ENCODE measurements at regions not wholly inside any gene's neighbourhood (a gene's known extent, or its start where the extent isn't known, plus 50 kb on each side); places are given as distances from the start of the nearest gene placed in this dataset.
"Not testable (repeated sequence)": the region's sequence is repeated elsewhere in the genome, so short reads cannot be mapped to it uniquely, and the experiment has no call there.

GRCh38 chr10:3331690-3332230 lies 159.2 kb upstream of the PITRM1 start:
- no peak for DNase-seq

- DNase-seq, result no peak
These were observed 158.6 kb upstream of the PITRM1 start for GRCh38 chr10:3331187-3331586.

- no peak for DNase-seq
These were observed 158.1 kb upstream of the PITRM1 start for GRCh38 chr10:3330663-3331062.

GRCh38 chr10:3325954-3326750 lies 153.6 kb upstream of the PITRM1 start:
- DNase-seq, result no peak

GRCh38 chr10:3324612-3325038 lies 152.0 kb upstream of the PITRM1 start:
- DNase-seq, result no peak

- DNase-seq, result no peak
These were observed 151.4 kb upstream of the PITRM1 start for GRCh38 chr10:3323865-3324498.

- DNase-seq, result no peak
These were observed 148.5 kb upstream of the PITRM1 start for GRCh38 chr10:3321123-3321522.

GRCh38 chr10:3319811-3320226 lies 147.2 kb upstream of the PITRM1 start:
- DNase-seq, result no peak

GRCh38 chr10:3318480-3318807 lies 145.9 kb upstream of the PITRM1 start:
- not testable (repeated sequence) for DNase-seq

GRCh38 chr10:3317553-3318479 lies 145.2 kb upstream of the PITRM1 start:
- DNase-seq, result not testable (repeated sequence)

GRCh38 chr10:3314445-3315085 lies 142.0 kb upstream of the PITRM1 start:
- not testable (repeated sequence) for DNase-seq

GRCh38 chr10:3313784-3314444 lies 141.3 kb upstream of the PITRM1 start:
- DNase-seq, result not testable (repeated sequence)

GRCh38 chr10:3312403-3312940 lies 139.9 kb upstream of the PITRM1 start:
- DNase-seq, result no peak

GRCh38 chr10:3310016-3310784 lies 137.6 kb upstream of the PITRM1 start:
- no peak for DNase-seq

GRCh38 chr10:3306050-3306449 lies 133.5 kb upstream of the PITRM1 start:
- no peak for DNase-seq

- DNase-seq, result no peak
These were observed 123.1 kb upstream of the PITRM1 start for GRCh38 chr10:3295582-3296151.

- DNase-seq, result no peak
These were observed 122.5 kb upstream of the PITRM1 start for GRCh38 chr10:3294919-3295581.

GRCh38 chr10:3293581-3294431 lies 121.2 kb upstream of the PITRM1 start:
- no peak for DNase-seq

- DNase-seq, result no peak
These were observed 120.1 kb upstream of the PITRM1 start for GRCh38 chr10:3292636-3293035.
